K562 (cell line): ENCODE measurements at regions not wholly inside any gene's neighbourhood (a gene's known extent, or its start where the extent isn't known, plus 50 kb on each side); places are given as distances from the start of the nearest gene placed in this dataset.

Experiments
- ATAC-seq: fragments of 200-7000 bp; cut with Tn5 transposase; 3 replicates; pipeline ENCODE4 v1.9.1; 2020; ENCODE audit warnings: moderate library complexity
- BruUV-seq: library from RNA; stranded (reverse); fragments of 400-500 nt; replicated peaks from 2 replicates; lab custom pipeline; 2021; lab: Mats Ljungman, UMichigan
- CTCF ChIA-PET: fragments of 300-600 bp; formaldehyde crosslinking; extraction: SDS; loops from one replicate; lab custom pipeline; 2021; ENCODE audit warnings: low intra/inter-chr PET ratio; lab: Yijun Ruan, JAX
- POLR2A ChIA-PET: fragments of 300-600, 350-650 bp; sonication (Branson Sonifier 250); formaldehyde crosslinking; extraction: SDS; loops from one replicate; lab custom pipeline; 2021; ENCODE audit warnings: antibody characterized with exemption, inconsistent platforms; lab: Yijun Ruan, JAX
- DNase-seq, 4 experiments: peaks; one replicate each; pipeline versions ENCODE4 v3.0.0 to v3.0.0-alpha.2; 2011 to 2018; ENCODE audit warnings: low spot score in 3 of 4, mixed read lengths in 3 of 4; ENCODE audit errors: extremely low read depth in 1 of 4
- FAIRE-seq: peaks from 2 replicates; lab custom pipeline; 2011; peaks lifted over from hg19 to GRCh38; lab: Jason Lieb, UNC
- H2AFZ ChIP-seq: 2 replicates; pipeline ENCODE4 v1.6.0; 2011; ENCODE audit warnings: low read depth, low read length, control low read depth, inconsistent platforms
- H3K27ac ChIP-seq: fragments of 200-600 bp; 3 replicates; pipeline ENCODE4 v1.8.0; 2011; ENCODE audit warnings: low read depth, mild to moderate bottlenecking, control low read depth, inconsistent platforms, low read length, moderate library complexity, mixed read lengths; ENCODE audit errors: extremely low read depth
- H3K27me3 ChIP-seq, 2 experiments: fragments of 300-600 bp in 1 of 2; 2 replicates in 1 of 2; 3 replicates in 1 of 2; pipeline versions ENCODE4 v1.6.0 to v1.8.0; 2011; ENCODE audit warnings: inconsistent platforms in 2 of 2, low read length in 2 of 2, mild to moderate bottlenecking in 1 of 2, mixed read lengths in 1 of 2, moderate library complexity in 1 of 2; ENCODE audit not compliant: control insufficient read depth in 2 of 2, insufficient read depth in 2 of 2
- H3K36me3 ChIP-seq: fragments of 300-600 bp; 3 replicates; pipeline ENCODE4 v1.8.0; 2011; ENCODE audit warnings: mild to moderate bottlenecking, low read length, inconsistent platforms; ENCODE audit not compliant: control insufficient read depth, insufficient read depth
- H3K4me1 ChIP-seq, 2 experiments: fragments of 200-600 bp in 1 of 2; replicated peaks in 1 of 2; 2 replicates in 1 of 2; 3 replicates in 1 of 2; pipeline versions ENCODE4 v1.5.1 to v1.8.0; 2011; ENCODE audit warnings: inconsistent platforms in 2 of 2, low read length in 2 of 2, mild to moderate bottlenecking in 1 of 2, mixed read lengths in 1 of 2, moderate library complexity in 1 of 2; ENCODE audit not compliant: control insufficient read depth in 2 of 2, insufficient read depth in 2 of 2
- H3K4me2 ChIP-seq: 2 replicates; pipeline ENCODE4 v1.6.1; 2011; ENCODE audit warnings: low read length, control low read depth, inconsistent platforms, mixed read lengths; ENCODE audit not compliant: insufficient read depth
- H3K4me3 ChIP-seq: fragments of 200-600 bp; sonication (generic), shearing (Covaris generic); 2 replicates; pipeline ENCODE4 v1.5.1; 2016; ENCODE audit warnings: control low read depth, inconsistent platforms
- H3K79me2 ChIP-seq: fragments of 200-600 bp; 3 replicates; pipeline ENCODE4 v1.8.0; 2011; ENCODE audit warnings: low read length, inconsistent platforms; ENCODE audit not compliant: control insufficient read depth, insufficient read depth
- H3K9ac ChIP-seq, 2 experiments: 2 replicates each; pipeline versions ENCODE4 v1.6.0 to v1.6.1; 2011; ENCODE audit warnings: low read depth in 2 of 2, low read length in 2 of 2, control low read depth in 1 of 2, inconsistent platforms in 1 of 2, mild to moderate bottlenecking in 1 of 2, mixed read lengths in 1 of 2; ENCODE audit not compliant: insufficient read depth in 1 of 2
- H3K9me1 ChIP-seq: one replicate; pipeline ENCODE4 v1.6.0; 2011; ENCODE audit warnings: inconsistent platforms, mild to moderate bottlenecking, low read length, moderate library complexity; ENCODE audit not compliant: control insufficient read depth, insufficient read depth
- H3K9me3 ChIP-seq: replicated peaks from 2 replicates; pipeline ENCODE4 v1.5.1; 2011; ENCODE audit warnings: low read depth, low read length, inconsistent platforms; ENCODE audit not compliant: control insufficient read depth, insufficient read depth
- H4K20me1 ChIP-seq: replicated peaks from 2 replicates; pipeline ENCODE4 v1.6.1; 2011; ENCODE audit warnings: low read length, inconsistent platforms, mixed read lengths; ENCODE audit not compliant: control insufficient read depth, insufficient read depth
- ETV5 ChIP-seq: sonication (generic); formaldehyde crosslinking; IDR thresholded peaks from 2 replicates; pipeline ENCODE4 v1.4.0; 2020; ENCODE audit warnings: low read depth, mild to moderate bottlenecking, missing genetic modification reagents
- GTF3C2 ChIP-seq: IDR thresholded peaks from 3 replicates; pipeline ENCODE4 v1.6.1; 2011; ENCODE audit warnings: borderline replicate concordance, mild to moderate bottlenecking, moderate library complexity; ENCODE audit not compliant: insufficient read length; ENCODE audit errors: extremely low read depth
- NRF1 ChIP-seq, 2 experiments: fragments of 450-650 bp; IDR thresholded peaks in 1 of 2; conservative IDR thresholded peaks in 1 of 2; 2 replicates each; pipeline ENCODE4 v1.6.1; 2014; ENCODE audit warnings: mild to moderate bottlenecking in 2 of 2
- POLR2AphosphoS5 ChIP-seq: IDR thresholded peaks from 2 replicates; pipeline ENCODE4 v1.6.1; 2011; ENCODE audit warnings: mild to moderate bottlenecking, low read depth, low read length, moderate library complexity; ENCODE audit not compliant: control insufficient read depth, insufficient read depth
- XRCC5 ChIP-seq: fragments of 200-400 bp; formaldehyde crosslinking; IDR thresholded peaks from 2 replicates; pipeline ENCODE4 v1.6.1; 2017; ENCODE audit warnings: low read depth, mild to moderate bottlenecking, low read length
- ZNF324 ChIP-seq: fragments of 250-450 bp; sonication (Bioruptor Pico); IDR thresholded peaks from 2 replicates; pipeline ENCODE4 v1.4.0; 2020; ENCODE audit warnings: mild to moderate bottlenecking
- ZNF668 ChIP-seq: fragments of 250-450 bp; sonication (Bioruptor Pico); IDR thresholded peaks from 2 replicates; pipeline ENCODE4 v1.8.0; 2022; ENCODE audit warnings: mild to moderate bottlenecking, inconsistent platforms
- WGBS: fragments of 100-300 bp; shearing (Covaris generic); methylation state at CpG from one replicate; pipeline ENCODE4 v1.1.6; 2016; ENCODE audit warnings: low coverage, mixed read lengths; ENCODE audit not compliant: insufficient coverage; ENCODE audit errors: missing lambda C conversion rate; 5-methylcytosine and 5-hydroxymethylcytosine counted together
- in situ Hi-C: fragments of 300-500 bp; cut with MboI; formaldehyde crosslinking; loops from 4 replicates; pipeline ENCODE4 v1.15.0; 2018; ENCODE audit warnings: inconsistent platforms, mixed read lengths
- intact Hi-C: fragments of 100-400 bp; cut with micrococcal nuclease; formaldehyde crosslinking; loops from 2 replicates; pipeline ENCODE4 v1.14.2; 2022

GRCh38 chr7:51606601-51607154, 290.1 kb upstream of the COBL start (continued):
- TF ChIP-seq GTF3C2 (no peak), POLR2AphosphoS5 (no peak), ZNF324 (CRISPR knock-in tag) (no peak), XRCC5 (no peak), ZNF668 (CRISPR knock-in tag) (no peak)

- 0% methylated on average over 2 of the region's 2 CpGs for WGBS
- Histone ChIP-seq H3K27ac (no peak overlapping the region), H3K9ac (no peak overlapping the region), H3K36me3 (no peaks in the 10 kb centered on the region), H3K79me2 (no peaks in the 10 kb centered on the region), H3K4me3 (no peak overlapping the region), H3K9me1 (no peaks in the 10 kb centered on the region), H3K9me3 (no peaks in the 10 kb centered on the region), H3K4me2 (no peak overlapping the region), H3K27me3 (no peaks in the 10 kb centered on the region), H3K4me1 (no peaks in the 10 kb centered on the region), H4K20me1 (no peaks in the 10 kb centered on the region), H2AFZ (no peak overlapping the region)
- ChIA-PET CTCF (no interaction called here), POLR2A (no interaction called here)
- ATAC-seq, result no peak
- in situ Hi-C loops (no loop called here), intact Hi-C loops (no loop called here)
- BruUV-seq, result no TSS peak
- DNase-seq, result no peak
- TF ChIP-seq ETV5 (no peak), NRF1 (conservative IDR thresholded peaks at IDR 0.05 in 1 of 2, IDR thresholded peaks at IDR 0.05 in 1 of 2) (no peak)
- no peak for FAIRE-seq
Observed at GRCh38 chr7:51602376-51602775, 285.8 kb upstream of the COBL start.
